ENCODE measurements at regions not wholly inside any gene's neighbourhood (a gene's known extent, or its start where the extent isn't known, plus 50 kb on each side); places are given as distances from the start of the nearest gene placed in this dataset.

GRCh38 chr20:60803335-60804055 lies 448.6 kb upstream of the CDH4 start:
- DNase-seq (ENCODE audit: low spot score), result no peak

- no peak for DNase-seq (ENCODE audit: low spot score)
Observed at GRCh38 chr20:60804240-60804917, 447.7 kb upstream of the CDH4 start.

- DNase-seq (ENCODE audit: low spot score), result no peak
Observed at GRCh38 chr20:60804918-60805630, 447.0 kb upstream of the CDH4 start.

GRCh38 chr20:60806354-60806753 lies 445.7 kb upstream of the CDH4 start:
- DNase-seq (ENCODE audit: low spot score), result no peak

- DNase-seq (ENCODE audit: low spot score), result no peak
Observed at GRCh38 chr20:60806824-60807223, 445.2 kb upstream of the CDH4 start.

GRCh38 chr20:60808003-60808672 lies 443.9 kb upstream of the CDH4 start:
- no peak for DNase-seq (ENCODE audit: low spot score)

- DNase-seq (ENCODE audit: low spot score), result no peak
Observed at GRCh38 chr20:60808701-60809100, 443.4 kb upstream of the CDH4 start.

- no peak for DNase-seq (ENCODE audit: low spot score)
Observed at GRCh38 chr20:60810561-60810960, 441.5 kb upstream of the CDH4 start.

GRCh38 chr20:60812561-60812960 lies 439.5 kb upstream of the CDH4 start:
- DNase-seq (ENCODE audit: low spot score), result no peak

- DNase-seq (ENCODE audit: low spot score), result no peak
Observed at GRCh38 chr20:60813066-60813465, 439.0 kb upstream of the CDH4 start.

GRCh38 chr20:60815656-60816055 lies 436.4 kb upstream of the CDH4 start:
- no peak for DNase-seq (ENCODE audit: low spot score)

GRCh38 chr20:60816901-60817300 lies 435.2 kb upstream of the CDH4 start:
- DNase-seq (ENCODE audit: low spot score), result no peak

GRCh38 chr20:60817891-60818290 lies 434.2 kb upstream of the CDH4 start:
- no peak for DNase-seq (ENCODE audit: low spot score)

GRCh38 chr20:60819511-60819910 lies 432.6 kb upstream of the CDH4 start:
- DNase-seq (ENCODE audit: low spot score), result no peak

- no peak for DNase-seq (ENCODE audit: low spot score)
Observed at GRCh38 chr20:60820149-60820548, 431.9 kb upstream of the CDH4 start.

GRCh38 chr20:60820918-60821317 lies 431.1 kb upstream of the CDH4 start:
- no peak for DNase-seq (ENCODE audit: low spot score)

GRCh38 chr20:60822699-60823607 lies 429.1 kb upstream of the CDH4 start:
- DNase-seq (ENCODE audit: low spot score), result no peak

- no peak for DNase-seq (ENCODE audit: low spot score)
Observed at GRCh38 chr20:60835876-60836275, 416.2 kb upstream of the CDH4 start.

GRCh38 chr20:60837173-60837770 lies 414.8 kb upstream of the CDH4 start:
- DNase-seq (ENCODE audit: low spot score), result no peak

GRCh38 chr20:60838297-60838696 lies 413.8 kb upstream of the CDH4 start:
- DNase-seq (ENCODE audit: low spot score), result no peak

GRCh38 chr20:60840971-60841370 lies 411.1 kb upstream of the CDH4 start:
- DNase-seq (ENCODE audit: low spot score), result no peak

All from hepatic stellate cell (primary cell).